A549 (cell line): ENCODE measurements at regions not wholly inside any gene's neighbourhood (a gene's known extent, or its start where the extent isn't known, plus 50 kb on each side); places are given as distances from the start of the nearest gene placed in this dataset.
A peak's percentile ranks its signal among the peaks of the same experiment; 100 is the strongest.

ENCODE experiments used
- ATAC-seq, 2 experiments: fragments of 200-7000 bp in 1 of 2; fragments of >200 bp in 1 of 2; cut with Nextera tagmentation in 1 of 2; cut with Tn5 transposase in 1 of 2; 3 replicates each; pipeline versions ENCODE4 v1.8.0 to v1.9.1; 2018 to 2020; ENCODE audit warnings: mild to moderate bottlenecking in 1 of 2, moderate library complexity in 1 of 2
- CTCF ChIA-PET: fragments of 300-600 bp; sonication (Branson Sonifier 250); formaldehyde crosslinking; extraction: SDS; loops from one replicate; lab custom pipeline; 2021; ENCODE audit warnings: antibody characterized with exemption, inconsistent platforms; lab: Yijun Ruan, JAX
- POLR2A ChIA-PET: fragments of 350-600 bp; formaldehyde crosslinking; extraction: SDS; loops from one replicate; lab custom pipeline; 2021; ENCODE audit warnings: antibody characterized with exemption, inconsistent platforms; lab: Yijun Ruan, JAX
- DNase-seq, 2 experiments: peaks; one replicate each; pipeline versions ENCODE4 v3.0.0 to v3.0.0-alpha.2; 2011 to 2016; ENCODE audit warnings: low read depth in 1 of 2, low spot score in 1 of 2
- FAIRE-seq: peaks from 2 replicates; lab custom pipeline; 2011; peaks lifted over from hg19 to GRCh38; lab: Jason Lieb, UNC
- H3K27ac ChIP-seq, 2 experiments: fragments of >200 bp; sonication (Bioruptor Twin); formaldehyde crosslinking; 3 replicates each; pipeline ENCODE4 v1.5.1; 2016 to 2017
- H3K4me1 ChIP-seq: fragments of >200 bp; sonication (Bioruptor Twin); formaldehyde crosslinking; 3 replicates; pipeline ENCODE4 v1.6.1; 2016
- H3K4me2 ChIP-seq: fragments of >200 bp; sonication (Bioruptor Twin); formaldehyde crosslinking; 3 replicates; pipeline ENCODE4 v1.6.1; 2016
- H3K4me3 ChIP-seq: fragments of >200 bp; sonication (Bioruptor Twin); formaldehyde crosslinking; 3 replicates; pipeline ENCODE4 v1.5.1; 2016
- H3K9me3 ChIP-seq: fragments of >200 bp; sonication (Bioruptor Twin); formaldehyde crosslinking; 3 replicates; pipeline ENCODE4 v1.6.1; 2016
- CHD2 ChIP-seq: fragments of 150-350 bp; IDR thresholded peaks from 2 replicates; pipeline ENCODE4 v1.6.1; 2014; ENCODE audit warnings: low read length; ENCODE audit not compliant: partially characterized antibody
- EP300 ChIP-seq, 2 experiments: fragments of >200 bp; sonication (Bioruptor Twin); formaldehyde crosslinking; IDR thresholded peaks; 2 replicates in 1 of 2; 3 replicates in 1 of 2; pipeline ENCODE4 v1.6.1; 2016 to 2017
- FOSL2 ChIP-seq, 2 experiments: fragments of 450-650 bp in 1 of 2; fragments of >200 bp in 1 of 2; sonication (Bioruptor Twin) in 1 of 2; formaldehyde crosslinking; IDR thresholded peaks; 2 replicates each; pipeline versions ENCODE4 v1.5.0 to v1.6.1; 2016 to 2020; ENCODE audit warnings: mild to moderate bottlenecking in 1 of 2, moderate library complexity in 1 of 2
- FOXS1 ChIP-seq: fragments of 250-450 bp; sonication (Bioruptor Pico); IDR thresholded peaks from 2 replicates; pipeline ENCODE4 v1.5.0; 2020; ENCODE audit warnings: mild to moderate bottlenecking, moderate library complexity
- HDAC2 ChIP-seq: fragments of 200-600 bp; sonication (generic); IDR thresholded peaks from 2 replicates; pipeline ENCODE4 v1.6.1; 2016
- HEYL ChIP-seq: fragments of 250-450 bp; sonication (Bioruptor Pico); IDR thresholded peaks from 2 replicates; pipeline ENCODE4 v1.8.0; 2021; ENCODE audit warnings: mild to moderate bottlenecking, moderate library complexity
- HOXB13 ChIP-seq: fragments of 250-450 bp; sonication (Bioruptor Pico); IDR thresholded peaks from 2 replicates; pipeline ENCODE4 v1.5.0; 2020; ENCODE audit warnings: low read depth, mild to moderate bottlenecking, moderate library complexity
- JUN ChIP-seq, 2 experiments: fragments of >200 bp; sonication (Bioruptor Twin); formaldehyde crosslinking; IDR thresholded peaks; 2 replicates in 1 of 2; 3 replicates in 1 of 2; pipeline ENCODE4 v1.6.1; 2016 to 2017
- JUNB ChIP-seq: fragments of >200 bp; sonication (Bioruptor Twin); formaldehyde crosslinking; IDR thresholded peaks from 2 replicates; pipeline ENCODE4 v1.6.1; 2016
- KDM5A ChIP-seq: fragments of 200-600 bp; sonication (generic); IDR thresholded peaks from 2 replicates; pipeline ENCODE4 v1.6.1; 2016; ENCODE audit warnings: antibody characterized with exemption, mild to moderate bottlenecking
- NFE2L2 ChIP-seq: fragments of 150-350 bp; conservative IDR thresholded peaks from 2 replicates; pipeline ENCODE4 v1.6.1; 2014; ENCODE audit warnings: low read length
- PHF8 ChIP-seq: fragments of 200-600 bp; sonication (generic); IDR thresholded peaks from 2 replicates; pipeline ENCODE4 v1.6.1; 2016; ENCODE audit warnings: low read depth, mild to moderate bottlenecking, antibody characterized with exemption, moderate library complexity, borderline replicate concordance
- POLR2A ChIP-seq: IDR thresholded peaks from 2 replicates; pipeline ENCODE4 v1.6.1; 2012; ENCODE audit warnings: mild to moderate bottlenecking, low read length
- RCOR1 ChIP-seq: fragments of 150-350 bp; IDR thresholded peaks from 2 replicates; pipeline ENCODE4 v1.6.1; 2014; ENCODE audit warnings: antibody characterized with exemption, low read length, low read depth
- REST ChIP-seq: fragments of 200-600 bp; sonication (generic); IDR thresholded peaks from 2 replicates; pipeline ENCODE4 v1.6.1; 2016; ENCODE audit warnings: antibody characterized with exemption, mild to moderate bottlenecking, moderate library complexity
- RFX5 ChIP-seq: fragments of 450-650 bp; IDR thresholded peaks from 2 replicates; pipeline ENCODE4 v1.7.1; 2014; ENCODE audit warnings: antibody characterized with exemption, mild to moderate bottlenecking, moderate library complexity
- SMC3 ChIP-seq: fragments of >200 bp; sonication (Bioruptor Twin); formaldehyde crosslinking; IDR thresholded peaks from 3 replicates; pipeline ENCODE4 v1.6.1; 2018; ENCODE audit warnings: inconsistent platforms
- SREBF2 ChIP-seq: fragments of 450-650 bp; IDR thresholded peaks from 2 replicates; pipeline ENCODE4 v1.6.1; 2014; ENCODE audit warnings: mild to moderate bottlenecking, moderate library complexity
- TFCP2L1 ChIP-seq: fragments of 250-450 bp; sonication (Bioruptor Pico); IDR thresholded peaks from 2 replicates; pipeline ENCODE4 v1.5.0; 2021; ENCODE audit warnings: mild to moderate bottlenecking
- TP53 ChIP-seq: fragments of 250-450 bp; sonication (Bioruptor Pico); IDR thresholded peaks from 2 replicates; pipeline ENCODE4 v1.5.0; 2021; ENCODE audit warnings: mild to moderate bottlenecking, moderate library complexity
- ZNF302 ChIP-seq: fragments of 250-450 bp; sonication (Bioruptor Pico); IDR thresholded peaks from 2 replicates; pipeline ENCODE4 v1.9.0; 2021; ENCODE audit warnings: inconsistent platforms, mild to moderate bottlenecking, moderate library complexity
- WGBS: methylation state at CpG from one replicate; pipeline ENCODE4 v1.1.6; 2017; ENCODE audit errors: missing lambda C conversion rate; 5-methylcytosine and 5-hydroxymethylcytosine counted together
- TF ChIP-seq, protein P1 (sequence below): fragments of 450-650 bp; IDR thresholded peaks from 2 replicates; pipeline ENCODE4 v1.6.1; 2014; ENCODE audit warnings: antibody characterized with exemption
- TF ChIP-seq, protein P2 (sequence below): fragments of >200 bp; sonication (Bioruptor Twin); formaldehyde crosslinking; IDR thresholded peaks from 2 replicates; pipeline ENCODE4 v1.6.1; 2016

GRCh38 chr21:16239659-16240265 lies 510.0 kb downstream of the USP25 start:
- ATAC-seq = no peak
- ChIA-PET POLR2A (no interaction called here), CTCF (no interaction called here)
- FAIRE-seq = no peak
- H3K4me3 ChIP-seq = no peak overlapping the region
- 0 out of 3 replicates have a peak, but pooled peaks cover 4% of the 10 kb centered on the region for H3K4me1 ChIP-seq
- H3K4me2 ChIP-seq = no peak overlapping the region
- peak in 1 of 2 experiments; percentile 4 for DNase-seq
- 63% methylated on average over 11 of the region's 11 CpGs for WGBS
- no peak overlapping the region for H3K27ac ChIP-seq
- TF ChIP-seq RFX5 (no peak), JUNB (no peak), TP53 (no peak), JUN (IDR thresholded peaks at IDR 0.05) (no peak), CHD2 (no peak), FOSL2 (IDR thresholded peaks at IDR 0.05) (no peak), FOSL2 (CRISPR knock-in tag; IDR thresholded peaks at IDR 0.05) (no peak), EP300 (IDR thresholded peaks at IDR 0.05) (no peak), PHF8 (no peak), SMC3 (no peak)
- TF ChIP-seq, protein P1, sequence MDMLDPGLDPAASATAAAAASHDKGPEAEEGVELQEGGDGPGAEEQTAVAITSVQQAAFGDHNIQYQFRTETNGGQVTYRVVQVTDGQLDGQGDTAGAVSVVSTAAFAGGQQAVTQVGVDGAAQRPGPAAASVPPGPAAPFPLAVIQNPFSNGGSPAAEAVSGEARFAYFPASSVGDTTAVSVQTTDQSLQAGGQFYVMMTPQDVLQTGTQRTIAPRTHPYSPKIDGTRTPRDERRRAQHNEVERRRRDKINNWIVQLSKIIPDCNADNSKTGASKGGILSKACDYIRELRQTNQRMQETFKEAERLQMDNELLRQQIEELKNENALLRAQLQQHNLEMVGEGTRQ = no peak
- TF ChIP-seq, protein P2, sequence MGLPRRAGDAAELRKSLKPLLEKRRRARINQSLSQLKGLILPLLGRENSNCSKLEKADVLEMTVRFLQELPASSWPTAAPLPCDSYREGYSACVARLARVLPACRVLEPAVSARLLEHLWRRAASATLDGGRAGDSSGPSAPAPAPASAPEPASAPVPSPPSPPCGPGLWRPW = no peak
- no peaks in the 10 kb centered on the region for H3K9me3 ChIP-seq

DNA sequence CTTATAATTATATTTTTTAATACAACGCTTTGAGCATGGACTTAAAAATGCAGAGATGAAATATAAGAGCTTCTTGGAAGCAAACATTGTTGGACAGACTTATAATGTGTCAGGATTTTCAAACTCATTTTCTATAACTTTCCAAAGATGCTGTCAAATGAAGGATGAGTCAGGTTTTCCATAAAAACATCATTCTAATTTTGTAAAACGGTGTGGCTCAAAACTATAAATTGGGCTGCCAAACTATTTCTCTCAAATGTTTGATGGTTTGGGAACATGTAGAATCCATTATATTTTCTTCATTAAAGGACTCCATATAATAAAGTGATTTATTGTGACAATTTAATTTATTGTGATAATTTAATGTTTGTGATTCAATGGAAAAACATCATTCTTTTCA lies 511.2 kb downstream of the USP25 start:
- TF ChIP-seq RCOR1 (no peak), SMC3 (no peak), HDAC2 (no peak), NFE2L2 (no peak), REST (no peak), HOXB13 (CRISPR knock-in tag) (no peak), SREBF2 (no peak), FOXS1 (CRISPR knock-in tag) (no peak), TFCP2L1 (CRISPR knock-in tag) (no peak), TP53 (no peak), RFX5 (no peak), KDM5A (no peak), POLR2A (no peak), HEYL (CRISPR knock-in tag) (no peak), ZNF302 (CRISPR knock-in tag) (no peak)
- Histone ChIP-seq H3K27ac (no peak overlapping the region), H3K4me1 (0 out of 3 replicates have a peak, but pooled peaks cover 4% of the 10 kb centered on the region), H3K4me3 (no peak overlapping the region), H3K4me2 (peak overlapping the region; percentile 62), H3K9me3 (no peaks in the 10 kb centered on the region)
- ChIA-PET CTCF (no interaction called here), POLR2A (no interaction called here)
- DNase-seq (no peak), FAIRE-seq (no peak), ATAC-seq (no peak)
- 83% methylated on average over 2 of the region's 2 CpGs for WGBS
